ENCODE measurements at regions not wholly inside any gene's neighbourhood (a gene's known extent, or its start where the extent isn't known, plus 50 kb on each side); places are given as distances from the start of the nearest gene placed in this dataset.

DNA sequence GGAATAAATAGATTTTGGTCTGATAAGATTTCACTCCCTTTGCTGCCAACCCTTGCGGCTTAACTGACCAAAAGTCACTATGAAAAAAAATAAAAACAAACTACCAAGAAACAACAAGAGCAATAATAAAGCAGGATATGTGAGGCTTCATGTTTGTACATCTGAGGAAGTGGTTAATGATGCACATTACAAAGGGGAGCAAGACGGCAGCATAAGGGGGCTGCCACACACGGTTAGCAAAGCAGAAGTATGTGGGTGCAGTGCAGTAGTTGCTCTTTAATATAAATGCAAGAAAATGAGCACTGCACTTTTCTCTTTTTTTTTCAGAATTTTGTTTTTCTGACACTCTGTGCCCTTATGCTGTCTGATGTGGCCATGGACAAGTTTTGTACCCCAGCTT, 377.1 kb upstream of the CNTNAP5 start:
- Mint-ChIP-seq H3K27me3 (no peaks in the 10 kb centered on the region), H3K36me3 (ENCODE audit: low read depth) (no peaks in the 10 kb centered on the region), H3K9me3 (peaks cover 2% of the 10 kb centered on the region), H3K27ac (no peak overlapping the region), H3K4me3 (no peak overlapping the region), H3K4me1 (no peaks in the 10 kb centered on the region)
- intact Hi-C loops (cut with micrococcal nuclease) = no loop called here
- ChIA-PET POLR2A (no interaction called here), CTCF (no interaction called here)
- ATAC-seq (ENCODE audit: low read depth) (no peak), DNase-seq (no peak)
- TF ChIP-seq, protein P1, sequence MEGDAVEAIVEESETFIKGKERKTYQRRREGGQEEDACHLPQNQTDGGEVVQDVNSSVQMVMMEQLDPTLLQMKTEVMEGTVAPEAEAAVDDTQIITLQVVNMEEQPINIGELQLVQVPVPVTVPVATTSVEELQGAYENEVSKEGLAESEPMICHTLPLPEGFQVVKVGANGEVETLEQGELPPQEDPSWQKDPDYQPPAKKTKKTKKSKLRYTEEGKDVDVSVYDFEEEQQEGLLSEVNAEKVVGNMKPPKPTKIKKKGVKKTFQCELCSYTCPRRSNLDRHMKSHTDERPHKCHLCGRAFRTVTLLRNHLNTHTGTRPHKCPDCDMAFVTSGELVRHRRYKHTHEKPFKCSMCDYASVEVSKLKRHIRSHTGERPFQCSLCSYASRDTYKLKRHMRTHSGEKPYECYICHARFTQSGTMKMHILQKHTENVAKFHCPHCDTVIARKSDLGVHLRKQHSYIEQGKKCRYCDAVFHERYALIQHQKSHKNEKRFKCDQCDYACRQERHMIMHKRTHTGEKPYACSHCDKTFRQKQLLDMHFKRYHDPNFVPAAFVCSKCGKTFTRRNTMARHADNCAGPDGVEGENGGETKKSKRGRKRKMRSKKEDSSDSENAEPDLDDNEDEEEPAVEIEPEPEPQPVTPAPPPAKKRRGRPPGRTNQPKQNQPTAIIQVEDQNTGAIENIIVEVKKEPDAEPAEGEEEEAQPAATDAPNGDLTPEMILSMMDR (IDR thresholded peaks at IDR 0.05) = no peak

DNA sequence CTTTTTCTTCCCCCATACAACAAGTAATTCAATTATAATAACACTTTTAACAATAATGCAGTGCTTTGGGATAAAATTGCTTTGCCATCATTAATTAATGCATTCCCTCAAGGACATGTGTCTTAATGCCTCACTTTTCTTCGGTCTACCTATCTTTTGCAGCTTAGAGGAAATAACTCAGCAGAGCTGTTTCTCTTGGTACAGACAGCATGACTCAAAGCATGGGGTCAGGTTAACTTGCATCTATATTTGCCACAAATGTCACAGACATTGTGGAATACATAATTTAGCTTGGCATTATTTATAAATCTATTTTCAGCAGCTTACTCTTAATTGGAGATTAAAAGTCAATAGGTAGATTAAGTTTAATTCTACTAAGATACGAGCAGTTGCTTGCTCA, 376.1 kb upstream of the CNTNAP5 start:
- intact Hi-C loops (cut with micrococcal nuclease) = no loop called here
- peaks cover 2% of the 10 kb centered on the region for H3K9me3 Mint-ChIP-seq
- TF ChIP-seq, protein P1 (IDR thresholded peaks at IDR 0.05) = no peak
- no peak overlapping the region for H3K4me3 Mint-ChIP-seq
- no peaks in the 10 kb centered on the region for H3K36me3 Mint-ChIP-seq (ENCODE audit: low read depth)
- POLR2A ChIA-PET = no interaction called here
- H3K27ac Mint-ChIP-seq = no peak overlapping the region
- CTCF ChIA-PET = no interaction called here
- DNase-seq = no peak
- ATAC-seq (ENCODE audit: low read depth) = no peak
- H3K27me3 Mint-ChIP-seq = no peaks in the 10 kb centered on the region
- H3K4me1 Mint-ChIP-seq = no peaks in the 10 kb centered on the region

DNA sequence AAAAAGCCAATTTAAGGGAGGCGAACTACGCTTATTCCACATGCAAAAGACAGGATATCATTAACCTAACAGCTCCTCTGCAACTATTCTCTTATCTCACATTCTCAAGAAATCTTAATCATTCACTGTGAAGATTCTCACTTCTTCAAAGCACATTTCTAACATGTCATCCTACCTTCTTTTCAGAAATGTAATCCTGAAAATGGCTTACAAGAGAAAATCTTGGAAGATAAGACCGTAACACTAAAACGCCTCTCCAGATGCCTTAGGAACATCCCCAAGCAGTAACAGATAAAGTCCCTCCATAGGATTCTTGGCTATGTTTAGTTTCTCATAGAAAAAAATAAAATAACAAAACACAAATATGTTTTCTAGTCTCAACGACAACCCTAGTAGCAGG, 373.9 kb upstream of the CNTNAP5 start:
- intact Hi-C loops (cut with micrococcal nuclease) = no loop called here
- ATAC-seq (ENCODE audit: low read depth) = no peak
- H3K27me3 Mint-ChIP-seq = no peaks in the 10 kb centered on the region

DNA sequence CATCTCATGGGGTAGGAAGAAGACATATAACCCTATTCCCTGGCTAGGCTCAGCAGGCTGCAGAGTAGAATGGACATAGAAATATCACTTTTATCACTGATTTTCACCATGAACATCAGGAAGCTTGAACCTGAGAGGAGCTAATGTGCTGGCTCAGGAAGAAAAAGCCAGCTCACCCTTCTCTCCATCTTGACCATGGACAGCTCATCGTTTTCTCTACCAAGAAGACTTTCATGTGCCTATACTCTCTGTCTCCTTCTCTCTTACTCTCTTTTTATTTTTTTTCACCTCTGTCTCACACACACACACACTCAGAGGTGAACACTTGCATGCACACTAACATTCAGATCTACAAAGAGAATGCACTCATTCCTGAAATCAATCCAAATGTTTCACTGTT, 372.8 kb upstream of the CNTNAP5 start:
- no peak for DNase-seq
- Mint-ChIP-seq H3K4me1 (no peaks in the 10 kb centered on the region), H3K9me3 (peaks cover 2% of the 10 kb centered on the region), H3K27me3 (no peaks in the 10 kb centered on the region), H3K36me3 (ENCODE audit: low read depth) (no peaks in the 10 kb centered on the region), H3K4me3 (no peak overlapping the region), H3K27ac (no peak overlapping the region)
- intact Hi-C loops (cut with micrococcal nuclease) = no loop called here
- ATAC-seq (ENCODE audit: low read depth) = no peak
- POLR2A ChIA-PET = no interaction called here
- TF ChIP-seq, protein P1 (IDR thresholded peaks at IDR 0.05) = no peak
- CTCF ChIA-PET = no interaction called here

More for the DNA sequence above, 373.9 kb upstream of the CNTNAP5 start:
- no peak for DNase-seq
- no peaks in the 10 kb centered on the region for H3K4me1 Mint-ChIP-seq
- ChIA-PET POLR2A (no interaction called here), CTCF (no interaction called here)
- H3K27ac Mint-ChIP-seq = no peak overlapping the region
- H3K4me3 Mint-ChIP-seq = no peak overlapping the region
- H3K9me3 Mint-ChIP-seq = peaks cover 2% of the 10 kb centered on the region
- H3K36me3 Mint-ChIP-seq (ENCODE audit: low read depth) = no peaks in the 10 kb centered on the region
- TF ChIP-seq, protein P1 (IDR thresholded peaks at IDR 0.05) = no peak

DNA sequence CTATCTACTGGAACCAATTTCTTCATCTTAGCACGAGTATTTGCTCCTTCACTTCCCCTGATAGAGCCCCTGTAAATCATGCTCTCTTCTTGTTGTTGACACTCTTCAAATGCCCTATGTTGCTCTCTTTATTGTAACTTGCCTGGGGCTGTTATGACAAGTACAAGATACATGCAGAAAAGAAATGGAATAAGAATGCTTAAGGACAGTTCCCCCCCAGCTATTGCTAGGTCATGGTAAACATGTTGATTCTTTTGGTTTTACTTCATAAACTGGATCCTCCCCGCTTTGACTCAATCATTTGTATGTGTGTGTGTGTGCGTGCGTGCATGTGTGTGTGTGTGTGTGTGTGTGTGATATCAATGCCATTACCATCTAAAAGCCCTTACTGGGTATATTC, 368.5 kb upstream of the CNTNAP5 start:
- peaks cover 25% of the 10 kb centered on the region for H3K9me3 Mint-ChIP-seq

More for the DNA sequence above, 368.5 kb upstream of the CNTNAP5 start:
- no peaks in the 10 kb centered on the region for H3K27me3 Mint-ChIP-seq
- POLR2A ChIA-PET = no interaction called here
- no peaks in the 10 kb centered on the region for H3K4me1 Mint-ChIP-seq
- DNase-seq (no peak), ATAC-seq (ENCODE audit: low read depth) (no peak)
- H3K27ac Mint-ChIP-seq = no peak overlapping the region
- no peaks in the 10 kb centered on the region for H3K36me3 Mint-ChIP-seq (ENCODE audit: low read depth)
- intact Hi-C loops (cut with micrococcal nuclease) = no loop called here
- TF ChIP-seq, protein P1 (IDR thresholded peaks at IDR 0.05) = no peak
- H3K4me3 Mint-ChIP-seq = no peak overlapping the region
- CTCF ChIA-PET = no interaction called here
